GM18951 (cell line): ENCODE measurements at regions not wholly inside any gene's neighbourhood (a gene's known extent, or its start where the extent isn't known, plus 50 kb on each side); places are given as distances from the start of the nearest gene placed in this dataset.

Experiments used
- POLR2A ChIP-seq: IDR thresholded peaks from 4 replicates; pipeline ENCODE4 v1.6.1; 2011; ENCODE audit warnings: mild to moderate bottlenecking; ENCODE audit not compliant: insufficient read length, insufficient read depth; ENCODE audit errors: extremely low read depth
- in situ Hi-C: fragments of 300-500 bp; cut with MboI; formaldehyde crosslinking; loops from one replicate; pipeline ENCODE4 v1.12.0; 2022; ENCODE audit warnings: low sequenced_read_pairs, mixed read lengths, inconsistent platforms; ENCODE audit not compliant: unreplicated experiment

DNA sequence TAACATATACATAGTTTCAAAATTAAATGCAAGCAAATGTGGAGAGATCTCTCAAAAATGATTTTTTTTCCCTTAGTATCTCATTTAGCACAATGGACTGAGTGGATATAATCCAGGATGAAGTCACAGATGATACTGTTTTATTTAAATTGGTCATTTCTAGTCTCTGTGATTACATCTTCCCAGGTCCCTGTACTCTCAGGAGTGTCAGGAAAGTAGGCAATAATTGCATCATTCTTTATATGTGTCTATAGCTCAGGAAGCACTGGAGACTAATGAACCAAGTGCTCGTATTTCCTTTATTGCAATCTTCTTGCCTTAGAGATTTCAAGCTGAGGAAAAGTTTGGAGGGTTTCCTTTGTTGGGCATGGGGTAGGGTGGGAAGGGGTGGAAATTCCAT, 309.4 kb upstream of the THRB start:
- in situ Hi-C loops = no loop called here
- TF ChIP-seq POLR2A = no peak

DNA sequence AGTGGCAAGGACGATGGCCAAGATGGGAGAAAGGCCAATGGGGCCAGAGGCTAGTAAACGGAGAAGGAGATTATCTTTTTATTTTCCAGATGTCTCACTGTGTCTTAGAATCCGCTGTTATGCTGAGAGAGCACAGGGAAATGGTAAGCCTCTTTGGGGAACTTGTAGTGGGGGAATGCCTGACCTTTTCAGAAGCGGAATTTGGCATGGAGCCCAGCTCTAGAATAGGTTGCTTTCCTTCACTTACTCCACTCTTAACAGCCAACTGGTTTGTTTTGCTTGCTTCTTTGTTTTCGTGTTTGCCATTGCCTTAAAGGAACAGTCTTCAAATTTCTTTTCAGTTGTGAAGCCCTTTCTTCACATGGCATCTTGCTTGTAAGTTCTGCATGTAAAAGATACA, 316.2 kb upstream of the THRB start:
- in situ Hi-C loops = no loop called here
- TF ChIP-seq POLR2A = no peak

- no peak for TF ChIP-seq POLR2A
- in situ Hi-C loops = no loop called here
Observed at GRCh38 chr3:24812116-24812515, 317.5 kb upstream of the THRB start.

- no peak for TF ChIP-seq POLR2A
- in situ Hi-C loops = no loop called here
Observed at GRCh38 chr3:24818055-24818454, 323.4 kb upstream of the THRB start.

DNA sequence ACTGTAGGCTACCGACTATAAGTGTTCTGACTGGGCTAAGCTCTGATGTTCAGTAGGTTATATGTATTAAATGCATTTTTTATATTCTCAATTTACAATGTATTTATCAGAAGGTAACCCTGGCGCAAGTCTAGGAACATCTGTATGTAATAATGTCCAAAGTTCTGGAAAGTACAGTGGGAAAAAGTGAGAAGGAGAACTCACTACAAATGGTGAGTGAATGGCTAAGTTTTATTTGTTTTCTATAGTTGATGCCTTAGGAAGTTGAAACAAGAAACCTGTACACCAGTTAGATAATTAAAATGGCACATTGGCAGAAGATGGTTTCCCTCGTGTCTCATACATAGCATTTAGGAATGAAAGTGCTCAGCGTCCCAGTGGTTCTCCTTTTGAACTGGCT, 333.4 kb upstream of the THRB start:
- TF ChIP-seq POLR2A = no peak
- in situ Hi-C loops = no loop called here

DNA sequence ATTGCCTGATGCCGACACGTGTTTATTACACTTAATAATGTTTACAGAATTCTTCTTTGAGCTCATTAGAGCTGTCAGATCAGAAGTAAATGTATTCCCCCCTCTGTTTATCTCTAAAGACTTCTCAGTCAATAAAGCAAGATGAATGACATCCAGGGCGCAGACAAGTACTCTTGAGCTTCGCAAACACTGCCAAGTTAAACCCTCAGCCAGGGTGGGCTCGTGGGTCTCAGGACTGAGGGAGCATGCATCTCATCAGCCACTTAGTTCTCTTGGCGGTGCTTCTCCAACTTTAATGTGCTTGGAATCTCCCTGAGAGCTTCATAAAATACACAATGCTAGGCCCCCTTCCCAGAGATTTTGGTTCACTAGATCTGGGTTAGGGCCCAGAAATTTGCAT, 333.9 kb upstream of the THRB start:
- no peak for TF ChIP-seq POLR2A
- in situ Hi-C loops = no loop called here

DNA sequence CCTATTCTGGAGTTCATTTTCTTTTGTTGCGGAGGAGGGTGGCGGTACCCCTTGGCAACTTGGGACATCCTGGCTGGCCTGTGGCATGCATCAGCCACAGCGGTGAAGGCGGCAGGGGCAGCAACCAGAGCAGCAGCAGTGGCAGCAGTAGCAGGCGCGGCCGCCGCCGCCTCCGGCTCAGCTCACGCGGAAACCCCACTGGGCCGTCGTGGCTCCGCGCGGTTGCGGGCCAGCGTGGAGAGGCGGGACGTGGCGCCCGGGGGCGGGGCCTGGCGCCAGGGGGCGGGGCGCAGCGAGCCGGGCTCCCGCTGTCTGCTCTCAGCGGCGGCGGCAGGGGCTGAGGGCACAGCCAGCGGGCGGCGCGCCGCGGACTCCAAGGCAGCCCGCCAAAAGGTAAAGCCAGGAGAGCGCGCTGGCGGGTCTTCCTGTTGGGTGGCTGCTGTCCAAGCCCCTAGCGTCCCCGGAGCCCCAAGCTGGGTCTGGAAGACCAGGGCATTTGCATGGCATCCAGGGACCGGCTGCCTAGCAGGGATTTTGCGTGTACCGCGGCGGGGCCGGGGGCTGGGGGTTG, 334.4 kb upstream of the THRB start:
- no peak for TF ChIP-seq POLR2A
- in situ Hi-C loops = no loop called here

GRCh38 chr3:24829629-24830229, 335.1 kb upstream of the THRB start:
- no peak for TF ChIP-seq POLR2A
- in situ Hi-C loops = no loop called here

GRCh38 chr3:24830230-24831152, 335.8 kb upstream of the THRB start:
- no peak for TF ChIP-seq POLR2A
- in situ Hi-C loops = no loop called here

GRCh38 chr3:24831221-24831620, 336.6 kb upstream of the THRB start:
- TF ChIP-seq POLR2A = no peak
- in situ Hi-C loops = no loop called here

DNA sequence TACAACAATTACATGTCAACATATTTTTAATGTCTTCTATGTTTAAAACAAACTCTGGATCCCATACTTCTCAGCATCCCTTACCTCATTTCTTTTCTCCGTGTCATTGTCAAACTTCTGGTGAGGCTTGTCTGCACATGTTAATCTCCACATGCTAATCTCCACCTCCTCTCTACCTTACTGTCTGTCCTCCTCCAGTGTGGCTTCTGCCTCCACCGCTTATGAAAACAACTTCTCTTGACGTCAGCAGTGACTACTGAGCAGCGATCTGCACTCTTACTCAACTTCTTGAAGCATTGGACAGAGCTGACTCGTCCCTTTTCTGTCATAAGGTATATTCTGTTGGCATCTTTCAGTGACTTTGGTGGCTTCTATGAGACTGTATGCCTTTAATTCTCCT, 338.2 kb upstream of the THRB start:
- in situ Hi-C loops = no loop called here

GRCh38 chr3:24834442-24834841, 339.8 kb upstream of the THRB start:
- no peak for TF ChIP-seq POLR2A
- in situ Hi-C loops = no loop called here

More for the DNA sequence above, 338.2 kb upstream of the THRB start:
- no peak for TF ChIP-seq POLR2A

- in situ Hi-C loops = no loop called here
- TF ChIP-seq POLR2A = no peak
Observed at GRCh38 chr3:24835510-24835909, 340.9 kb upstream of the THRB start.

DNA sequence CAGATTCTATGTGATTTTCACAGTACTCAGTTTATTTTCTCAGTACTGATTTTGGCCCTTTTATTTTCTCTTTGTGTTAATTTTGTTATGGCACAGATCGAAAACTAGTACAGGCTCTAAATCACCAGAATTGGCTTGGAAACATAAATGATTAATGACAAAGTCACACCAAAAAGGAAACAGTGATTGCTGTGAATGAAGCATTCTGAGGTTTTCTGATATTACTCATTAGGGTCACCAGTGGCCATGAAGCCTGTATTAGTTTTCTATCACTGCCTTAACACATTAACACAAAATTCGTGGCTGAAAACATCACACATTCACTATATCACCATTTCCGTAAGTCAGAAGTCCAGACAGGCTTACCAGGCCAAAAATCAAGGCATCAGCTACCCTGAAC, 343.0 kb upstream of the THRB start:
- TF ChIP-seq POLR2A = no peak
- in situ Hi-C loops = no loop called here
